NCI-H2227 (cell line): ENCODE measurements at regions not wholly inside any gene's neighbourhood (a gene's known extent, or its start where the extent isn't known, plus 50 kb on each side); places are given as distances from the start of the nearest gene placed in this dataset.

Source experiments
- DNase-seq: peaks from one replicate; lab custom pipeline; 2025; ENCODE audit not compliant: unreplicated experiment; lab: John Stamatoyannopoulos, UW

GRCh38 chr21:43364261-43364510 lies 62.7 kb downstream of the SIK1 start:
- DNase-seq = no peak

- DNase-seq = no peak
These were observed 63.2 kb downstream of the SIK1 start for GRCh38 chr21:43363506-43364260.

GRCh38 chr21:43362915-43363314 lies 64.0 kb downstream of the SIK1 start:
- no peak for DNase-seq

DNA sequence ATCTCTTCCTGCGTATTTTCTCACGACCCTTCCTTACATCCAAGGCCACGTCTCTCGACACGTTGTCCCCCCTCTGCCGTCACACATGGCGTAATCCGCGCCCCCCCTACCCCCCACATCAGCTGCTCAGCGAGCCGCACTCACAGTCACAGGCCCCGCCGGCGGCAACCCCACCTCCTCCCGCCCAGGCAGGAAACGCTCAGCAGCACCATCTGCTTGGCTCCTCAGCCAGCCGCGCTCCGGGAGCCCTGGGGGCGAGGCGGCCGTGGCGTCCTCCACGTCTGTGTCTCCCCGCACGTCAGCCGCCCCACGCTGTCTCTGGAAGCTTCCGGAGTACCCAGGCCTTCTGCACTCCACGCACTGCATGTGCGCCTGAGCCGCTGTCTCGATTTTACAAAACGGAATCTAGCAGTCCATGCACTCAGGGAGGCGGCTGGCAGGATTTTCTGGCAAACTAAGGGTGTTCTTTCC lies 64.6 kb downstream of the SIK1 start:
- DNase-seq = no peak

DNA sequence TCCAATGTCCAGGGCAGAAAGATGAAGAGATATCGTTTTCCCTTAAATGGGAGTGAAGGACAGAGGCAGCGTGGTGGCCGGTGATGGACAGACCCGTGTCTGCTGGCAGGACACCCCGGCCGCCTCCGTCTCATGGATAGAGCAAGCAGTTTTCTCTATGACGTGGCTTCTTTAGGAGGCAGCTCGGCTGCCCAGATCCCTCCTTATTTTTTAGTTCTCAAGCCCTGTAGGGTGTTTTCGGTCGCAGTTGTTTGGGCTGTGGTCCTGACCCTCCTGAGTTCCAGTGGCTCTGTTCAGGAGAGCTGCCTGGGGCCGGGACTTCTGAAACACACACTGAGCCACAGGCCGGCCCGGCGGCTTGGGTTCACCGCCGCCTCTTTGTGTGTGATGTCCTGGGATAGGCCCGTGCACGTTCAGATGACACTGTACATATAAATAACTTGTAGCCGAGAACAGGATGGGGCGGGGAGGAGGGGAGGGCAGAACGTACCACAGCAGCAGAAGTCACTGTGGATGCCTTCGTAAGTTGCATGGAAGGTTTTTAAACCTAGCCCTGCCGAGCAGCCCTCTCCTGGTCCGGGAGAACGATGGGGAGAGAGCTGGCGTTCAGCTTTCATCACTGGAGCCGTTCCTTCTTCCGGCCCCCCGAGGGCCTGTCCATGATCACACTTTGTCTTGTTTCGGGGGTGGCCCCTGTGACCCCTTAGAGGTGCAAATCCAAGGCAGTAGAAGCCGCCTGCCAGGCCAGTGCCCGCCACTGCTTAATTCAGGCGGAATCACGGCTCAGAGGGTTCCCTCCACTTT lies 65.2 kb downstream of the SIK1 start:
- DNase-seq = no peak

DNA sequence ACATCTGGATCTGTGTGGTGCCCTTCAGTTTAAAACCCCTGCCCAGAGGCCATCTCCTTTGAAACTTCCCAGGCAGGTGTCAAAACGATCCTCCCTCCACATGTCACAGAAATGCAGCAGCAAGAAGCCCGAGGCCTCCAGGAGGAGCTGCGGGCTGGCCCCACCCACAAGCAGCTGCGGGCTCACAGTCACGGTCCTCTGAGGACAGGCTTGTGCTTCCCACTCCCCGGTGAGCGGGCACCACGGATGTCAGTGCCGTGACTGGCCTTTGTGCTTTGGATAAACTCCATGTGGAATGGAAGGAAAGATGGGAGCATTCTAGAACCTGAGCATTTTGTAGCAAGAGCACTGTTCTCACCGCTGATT lies 65.8 kb downstream of the SIK1 start:
- DNase-seq = no peak

DNA sequence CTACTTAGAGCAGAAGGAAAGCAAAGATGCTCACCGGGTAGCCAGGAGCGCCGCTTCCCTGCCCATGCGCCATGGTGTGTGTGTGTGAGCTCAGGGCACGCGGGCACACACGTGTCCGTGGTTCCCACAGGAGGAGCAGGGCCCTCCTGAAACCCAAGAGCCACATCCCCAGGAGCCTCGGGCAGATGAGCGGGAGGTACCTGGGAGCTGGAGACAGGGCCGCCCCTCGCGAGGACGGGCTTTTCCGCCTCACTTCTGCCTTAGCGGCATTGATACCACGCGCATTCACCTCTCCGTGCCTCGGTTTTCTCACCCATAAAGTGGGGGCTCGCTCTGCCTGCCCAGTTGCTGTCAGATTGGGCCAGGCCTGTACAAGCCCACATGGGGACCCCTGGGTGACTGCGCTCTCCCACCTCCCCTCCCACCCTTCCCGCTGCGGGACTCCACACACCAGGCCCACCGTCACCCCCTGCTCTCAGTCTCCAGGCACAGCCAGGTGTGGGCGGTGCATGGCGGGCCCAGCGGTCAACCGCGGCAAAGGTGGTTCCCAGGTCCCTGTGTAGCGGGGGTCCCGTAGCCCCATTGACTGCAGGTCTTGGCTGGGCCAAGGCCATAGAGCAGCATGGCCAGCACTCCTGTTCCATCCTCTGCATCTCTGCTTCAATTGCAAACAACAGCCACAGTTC lies 66.3 kb downstream of the SIK1 start:
- no peak for DNase-seq

DNA sequence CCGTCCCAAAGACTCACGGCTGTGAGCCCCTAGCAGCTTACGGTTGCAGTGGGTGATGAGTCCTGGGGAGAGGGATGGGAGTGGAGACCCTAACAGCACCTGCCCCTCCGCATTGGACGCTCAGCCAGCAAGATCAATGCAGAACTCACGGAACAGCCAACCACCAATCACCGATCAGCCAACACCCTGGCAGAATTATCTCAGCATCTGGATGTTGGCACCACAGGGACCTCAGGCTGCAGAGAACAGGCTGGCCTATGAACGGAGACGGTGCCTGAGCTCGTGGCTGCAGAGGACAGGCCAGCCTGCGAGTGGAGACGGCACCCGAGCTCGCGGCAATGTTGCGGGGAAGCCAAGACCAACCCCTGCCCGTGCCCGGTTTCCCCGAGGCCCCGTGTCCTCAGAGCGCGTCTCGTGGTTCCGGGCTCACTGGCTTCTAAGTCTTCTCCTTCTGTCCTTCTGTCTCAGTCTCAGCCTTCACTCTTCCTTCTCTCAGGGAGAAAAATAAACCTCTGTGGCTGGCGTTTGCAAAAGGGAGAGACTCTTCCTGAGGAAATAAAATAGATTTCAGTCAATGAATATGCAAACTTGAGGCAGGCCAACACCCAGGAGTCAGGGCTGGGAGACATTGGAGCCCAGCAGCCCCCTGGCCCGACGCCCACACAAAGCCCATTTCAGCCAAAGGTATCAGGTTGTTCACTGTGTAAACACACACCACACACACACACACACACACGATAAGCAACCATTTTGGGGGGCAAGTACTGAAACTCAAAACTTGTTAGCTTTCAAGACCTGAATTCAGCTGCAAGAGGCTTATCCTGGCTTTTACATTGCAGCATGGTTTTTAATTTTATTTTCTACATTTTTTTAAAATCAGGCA lies 67.8 kb downstream of the SIK1 start:
- DNase-seq = no peak

- no peak for DNase-seq
These were observed 69.1 kb downstream of the SIK1 start for GRCh38 chr21:43357715-43358430.

- no peak for DNase-seq
These were observed 71.0 kb downstream of the SIK1 start for GRCh38 chr21:43355925-43356289.

DNA sequence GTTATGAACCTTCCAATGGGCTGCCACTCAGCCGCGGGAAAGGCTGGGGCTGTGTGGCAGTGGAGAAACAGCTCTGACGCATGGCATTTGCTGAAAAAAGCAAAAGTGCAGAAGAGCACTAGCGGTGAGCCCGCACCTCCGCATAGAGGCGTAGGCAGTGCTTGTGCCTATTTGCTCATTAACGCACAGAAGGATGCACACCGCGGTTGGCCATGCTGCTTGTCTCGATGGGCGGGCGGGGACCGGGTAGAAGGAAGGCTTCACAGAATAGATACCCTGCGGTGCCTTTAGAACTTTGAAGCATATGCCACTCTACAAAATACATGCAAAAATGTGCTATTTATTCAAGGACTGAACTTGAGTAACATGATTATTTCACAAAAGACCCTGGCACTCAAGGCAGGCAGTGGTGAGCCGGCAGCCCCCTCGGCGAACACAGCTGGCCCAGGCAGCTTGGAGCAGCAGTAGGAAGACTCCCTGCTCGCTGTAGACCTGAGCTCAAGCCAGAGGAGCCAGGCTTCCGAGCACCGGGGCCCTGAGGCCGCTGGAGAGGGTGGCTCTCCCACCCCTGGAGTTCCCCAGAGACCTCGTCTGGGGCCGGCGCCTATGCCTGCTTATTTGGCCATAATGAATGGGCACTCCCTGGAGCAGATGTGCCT lies 71.5 kb downstream of the SIK1 start:
- DNase-seq = peak; percentile 68

DNA sequence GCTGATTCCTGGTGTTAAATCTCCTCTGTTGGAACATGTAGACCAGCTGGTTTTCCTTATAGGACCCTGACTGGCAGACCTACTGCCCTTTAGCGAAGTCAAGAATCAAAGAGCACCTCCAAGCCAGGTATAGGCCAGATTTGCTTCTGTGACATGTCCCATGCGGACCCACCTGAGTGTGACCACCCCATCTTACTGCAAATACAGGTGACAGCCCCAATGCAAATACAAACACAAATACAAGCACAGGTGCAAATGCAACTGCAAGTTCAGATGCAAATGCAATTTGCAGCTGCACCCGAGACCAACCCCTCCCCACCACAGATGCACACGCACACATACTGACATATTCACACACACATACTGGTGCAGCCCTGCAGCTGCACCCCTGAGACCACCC lies 72.3 kb downstream of the SIK1 start:
- DNase-seq = no peak

- DNase-seq = no peak
These were observed 72.9 kb downstream of the SIK1 start for GRCh38 chr21:43354026-43354420.

DNA sequence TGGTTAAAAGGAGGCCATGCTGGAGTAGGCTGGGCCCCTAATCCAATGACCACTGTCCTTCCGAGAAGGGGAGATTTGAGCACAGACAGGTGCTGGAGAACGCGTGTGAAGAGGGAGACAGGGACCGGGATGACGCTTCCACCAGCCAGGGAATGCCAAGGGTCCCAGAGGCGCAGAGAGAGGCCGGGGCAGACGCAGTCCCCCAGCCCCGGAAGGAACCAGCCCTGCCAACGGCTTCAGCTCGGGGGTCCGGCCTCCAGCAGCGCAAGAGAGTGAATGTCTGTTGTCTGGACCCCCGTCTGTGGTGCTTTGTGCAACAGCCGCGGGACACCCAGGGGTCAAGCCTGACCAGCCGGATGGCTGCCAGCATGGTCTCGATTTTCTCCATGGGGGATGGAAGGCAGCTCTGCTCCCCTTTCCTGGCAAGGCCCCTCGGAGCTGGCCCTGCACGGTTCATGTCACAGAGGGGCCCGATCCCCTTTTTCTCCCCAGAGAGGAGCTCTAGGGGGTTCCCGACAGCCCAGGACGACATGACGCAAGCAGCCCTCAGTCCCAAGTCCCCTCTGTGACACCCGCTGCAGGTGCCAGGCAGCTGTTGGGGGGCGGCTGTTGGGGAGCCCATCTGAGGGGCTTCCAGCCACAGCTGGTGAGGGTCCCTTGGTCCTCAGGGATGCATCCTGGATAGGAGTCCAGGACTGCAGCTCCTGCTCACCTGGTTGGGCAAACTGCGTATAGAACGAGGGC lies 73.5 kb downstream of the SIK1 start:
- no peak for DNase-seq

DNA sequence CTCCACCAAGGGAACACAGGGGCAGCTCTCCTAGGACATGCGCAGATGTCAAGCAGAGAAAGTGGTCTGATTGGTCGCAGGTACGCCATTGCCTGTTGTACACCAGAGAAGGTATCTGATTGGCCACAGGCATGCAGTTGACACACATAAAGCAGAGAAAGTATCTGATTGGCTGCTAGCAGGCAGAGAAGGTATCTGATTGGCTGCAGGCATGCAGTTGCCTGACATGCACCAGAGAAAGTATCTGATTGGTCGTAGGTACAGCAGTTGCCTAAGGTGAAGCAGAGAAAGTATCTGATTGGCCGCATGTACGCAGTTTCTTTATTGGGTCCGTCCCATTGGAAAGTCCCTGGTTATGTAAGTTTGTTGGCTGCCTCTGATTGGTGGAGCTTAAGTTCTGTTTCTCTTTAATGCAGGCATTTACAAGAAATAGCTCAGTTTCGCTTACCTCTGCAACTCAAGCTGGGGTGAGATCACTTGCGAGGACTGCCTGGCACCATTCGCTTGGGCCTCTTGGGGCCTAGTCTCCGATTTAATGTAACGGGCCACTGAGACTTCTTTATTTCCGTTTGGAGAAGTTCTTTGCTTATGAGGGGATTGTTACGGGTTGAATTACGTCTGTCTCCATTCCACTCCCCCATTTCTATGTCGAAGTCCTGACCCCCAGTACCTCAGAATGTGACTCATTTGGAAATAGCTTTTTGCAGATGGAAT lies 74.2 kb downstream of the SIK1 start:
- no peak for DNase-seq

DNA sequence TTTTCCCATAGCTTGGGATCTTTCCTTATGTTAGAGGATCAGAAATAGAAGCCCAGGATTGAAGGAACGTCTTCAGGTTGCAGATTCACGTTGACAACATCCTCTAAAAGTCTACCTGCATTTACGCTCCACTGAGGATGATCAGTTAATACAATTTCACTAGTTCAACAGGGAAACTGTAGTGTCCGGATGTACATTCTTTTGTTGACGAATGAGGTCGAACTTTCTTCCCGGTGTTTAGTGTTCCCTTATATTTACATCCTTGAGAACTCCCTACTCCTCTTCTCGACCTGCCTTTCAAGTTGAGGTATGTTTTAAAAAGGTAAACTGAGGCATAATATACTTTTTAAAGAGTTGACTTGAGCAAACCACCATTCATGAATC lies 74.8 kb downstream of the SIK1 start:
- DNase-seq = no peak

DNA sequence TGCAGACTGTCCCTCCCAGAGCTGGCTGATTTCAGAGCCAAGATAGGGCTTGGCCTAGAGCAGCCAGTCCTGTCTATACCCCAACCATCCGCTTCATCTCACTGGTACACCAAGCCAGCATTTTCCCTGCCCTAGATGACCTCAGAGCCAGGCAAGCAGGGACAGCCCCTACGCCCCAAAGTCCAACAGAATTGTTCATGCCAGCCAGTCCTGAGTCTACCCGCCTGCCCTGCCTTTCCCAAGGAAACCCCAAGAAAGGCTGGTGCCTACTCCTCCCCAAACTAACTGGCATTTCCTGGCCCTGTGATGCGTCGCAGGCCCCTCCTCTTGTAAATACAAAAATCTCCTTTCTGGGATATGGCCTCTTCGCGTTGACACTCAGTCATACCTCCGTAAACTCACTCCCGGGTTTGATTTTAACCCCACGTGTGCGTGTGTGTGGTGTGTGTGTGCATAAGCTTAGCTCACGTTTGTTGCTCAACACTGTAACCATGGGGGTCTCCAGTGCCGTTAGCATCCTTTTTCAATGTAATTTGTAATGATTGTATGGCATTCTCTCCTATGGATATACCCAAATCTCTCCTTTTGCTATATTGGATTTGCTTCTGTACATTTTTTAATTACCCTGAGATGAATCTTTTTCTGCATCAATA lies 75.3 kb downstream of the SIK1 start:
- no peak for DNase-seq

GRCh38 chr21:43349644-43350043 lies 77.3 kb downstream of the SIK1 start:
- DNase-seq = no peak
